ENCODE measurements at regions not wholly inside any gene's neighbourhood (a gene's known extent, or its start where the extent isn't known, plus 50 kb on each side); places are given as distances from the start of the nearest gene placed in this dataset.

GRCh38 chr9:1115370-1115769, 65.2 kb downstream of the DMRT2 start:
- Histone ChIP-seq H3K4me1 (no peaks in the 10 kb centered on the region), H3K27me3 (no peaks in the 10 kb centered on the region), H3K27ac (no peak overlapping the region), H3K9me3 (no peaks in the 10 kb centered on the region), H3K36me3 (no peaks in the 10 kb centered on the region), H3K4me3 (no peak overlapping the region)
- no peak for DNase-seq
- intact Hi-C loops (cut with DNase I; ENCODE audit: low total_unique reads) = no loop called here
- TF ChIP-seq, protein P1, sequence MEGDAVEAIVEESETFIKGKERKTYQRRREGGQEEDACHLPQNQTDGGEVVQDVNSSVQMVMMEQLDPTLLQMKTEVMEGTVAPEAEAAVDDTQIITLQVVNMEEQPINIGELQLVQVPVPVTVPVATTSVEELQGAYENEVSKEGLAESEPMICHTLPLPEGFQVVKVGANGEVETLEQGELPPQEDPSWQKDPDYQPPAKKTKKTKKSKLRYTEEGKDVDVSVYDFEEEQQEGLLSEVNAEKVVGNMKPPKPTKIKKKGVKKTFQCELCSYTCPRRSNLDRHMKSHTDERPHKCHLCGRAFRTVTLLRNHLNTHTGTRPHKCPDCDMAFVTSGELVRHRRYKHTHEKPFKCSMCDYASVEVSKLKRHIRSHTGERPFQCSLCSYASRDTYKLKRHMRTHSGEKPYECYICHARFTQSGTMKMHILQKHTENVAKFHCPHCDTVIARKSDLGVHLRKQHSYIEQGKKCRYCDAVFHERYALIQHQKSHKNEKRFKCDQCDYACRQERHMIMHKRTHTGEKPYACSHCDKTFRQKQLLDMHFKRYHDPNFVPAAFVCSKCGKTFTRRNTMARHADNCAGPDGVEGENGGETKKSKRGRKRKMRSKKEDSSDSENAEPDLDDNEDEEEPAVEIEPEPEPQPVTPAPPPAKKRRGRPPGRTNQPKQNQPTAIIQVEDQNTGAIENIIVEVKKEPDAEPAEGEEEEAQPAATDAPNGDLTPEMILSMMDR (IDR thresholded peaks at IDR 0.05) = no peak

- H3K27me3 ChIP-seq = no peaks in the 10 kb centered on the region
- intact Hi-C loops (cut with DNase I; ENCODE audit: low total_unique reads) = no loop called here
- H3K4me3 ChIP-seq = no peak overlapping the region
- no peaks in the 10 kb centered on the region for H3K36me3 ChIP-seq
- TF ChIP-seq, protein P1 (IDR thresholded peaks at IDR 0.05) = no peak
- DNase-seq = no peak
- H3K4me1 ChIP-seq = no peaks in the 10 kb centered on the region
- no peak overlapping the region for H3K27ac ChIP-seq
- no peaks in the 10 kb centered on the region for H3K9me3 ChIP-seq
These were observed 67.3 kb downstream of the DMRT2 start for GRCh38 chr9:1117439-1117838.

DNA sequence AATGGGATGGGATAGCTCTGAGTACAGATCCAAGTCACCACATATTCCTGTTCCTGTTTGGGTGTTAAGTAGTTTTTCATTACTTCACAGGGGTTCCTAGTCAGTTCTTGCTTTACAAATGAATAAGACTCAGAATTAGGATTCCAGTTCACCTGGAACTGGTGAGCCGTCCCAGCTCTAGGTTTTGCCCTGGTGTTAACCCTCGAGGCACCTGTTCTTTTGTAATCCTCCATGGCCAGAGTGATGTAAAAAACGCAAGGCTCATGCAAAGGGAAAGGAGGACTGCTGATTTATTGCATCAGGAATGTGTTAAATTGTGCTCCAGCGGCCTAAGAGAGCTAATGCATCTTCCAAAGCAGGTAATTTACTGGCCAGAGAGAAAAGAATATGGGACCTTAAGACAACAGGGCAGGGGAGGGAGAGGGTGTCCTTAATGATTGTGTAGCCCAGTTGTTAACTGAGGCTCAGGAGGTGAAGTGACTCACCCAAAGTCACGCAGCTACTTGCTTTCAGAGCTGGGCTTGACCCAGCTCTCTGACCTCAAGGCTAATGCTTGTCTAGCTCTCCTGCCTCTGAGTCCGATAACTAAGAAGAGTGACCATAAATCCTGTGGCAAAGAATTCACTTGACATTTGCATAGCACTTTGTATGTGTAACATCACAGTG, 70.5 kb downstream of the DMRT2 start:
- H3K36me3 ChIP-seq = no peaks in the 10 kb centered on the region
- no peak overlapping the region for H3K27ac ChIP-seq
- intact Hi-C loops (cut with DNase I; ENCODE audit: low total_unique reads) = no loop called here
- H3K27me3 ChIP-seq = no peaks in the 10 kb centered on the region
- H3K4me1 ChIP-seq = no peaks in the 10 kb centered on the region
- no peak for DNase-seq
- TF ChIP-seq, protein P1 (IDR thresholded peaks at IDR 0.05) = no peak
- H3K4me3 ChIP-seq = no peak overlapping the region
- no peaks in the 10 kb centered on the region for H3K9me3 ChIP-seq

GRCh38 chr9:1125741-1126140, 75.6 kb downstream of the DMRT2 start:
- no peaks in the 10 kb centered on the region for H3K27me3 ChIP-seq
- no peak overlapping the region for H3K4me3 ChIP-seq
- H3K27ac ChIP-seq = no peak overlapping the region
- TF ChIP-seq, protein P1 (IDR thresholded peaks at IDR 0.05) = no peak
- no peak for DNase-seq
- intact Hi-C loops (cut with DNase I; ENCODE audit: low total_unique reads) = no loop called here
- H3K4me1 ChIP-seq = no peaks in the 10 kb centered on the region
- no peaks in the 10 kb centered on the region for H3K36me3 ChIP-seq
- H3K9me3 ChIP-seq = no peaks in the 10 kb centered on the region

- TF ChIP-seq, protein P1 (IDR thresholded peaks at IDR 0.05) = no peak
- Histone ChIP-seq H3K4me3 (no peak overlapping the region), H3K9me3 (peaks cover 0 to 6% (median 0%) of the 10 kb centered on the region in 3 donors), H3K27ac (no peak overlapping the region), H3K4me1 (no peaks in the 10 kb centered on the region), H3K27me3 (no peaks in the 10 kb centered on the region), H3K36me3 (no peaks in the 10 kb centered on the region)
- intact Hi-C loops (cut with DNase I; ENCODE audit: low total_unique reads) = no loop called here
- no peak for DNase-seq
These were observed 77.9 kb downstream of the DMRT2 start for GRCh38 chr9:1128046-1128445.

DNA sequence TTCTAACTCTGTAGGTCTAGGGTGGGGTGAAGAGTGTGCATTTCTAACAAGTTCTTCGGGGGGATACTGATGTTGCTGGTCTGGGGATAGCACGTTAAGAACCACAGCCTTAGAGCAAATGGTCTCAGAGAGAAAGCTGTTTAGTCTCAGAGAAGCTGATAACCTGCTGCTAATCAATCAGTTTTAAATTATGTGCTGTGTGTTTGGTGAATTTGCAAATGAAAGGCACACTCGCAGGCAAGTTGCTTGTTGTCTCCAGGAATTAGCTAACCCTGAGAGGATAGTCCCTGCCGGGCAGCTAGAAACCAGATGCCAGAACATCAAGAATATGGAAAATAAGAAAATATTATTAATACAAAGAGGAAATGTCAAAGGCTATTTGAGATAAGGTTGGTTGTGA, 79.2 kb downstream of the DMRT2 start:
- Histone ChIP-seq H3K4me1 (no peaks in the 10 kb centered on the region), H3K36me3 (no peaks in the 10 kb centered on the region), H3K4me3 (no peak overlapping the region), H3K27ac (no peak overlapping the region), H3K9me3 (peaks cover 0 to 6% (median 0%) of the 10 kb centered on the region in 3 donors), H3K27me3 (no peaks in the 10 kb centered on the region)
- intact Hi-C loops (cut with DNase I; ENCODE audit: low total_unique reads) = no loop called here
- DNase-seq = no peak
- TF ChIP-seq, protein P1 (IDR thresholded peaks at IDR 0.05) = no peak
